ENCODE measurements at regions not wholly inside any gene's neighbourhood (a gene's known extent, or its start where the extent isn't known, plus 50 kb on each side); places are given as distances from the start of the nearest gene placed in this dataset.
A peak's percentile ranks its signal among the peaks of the same experiment; 100 is the strongest.

DNA sequence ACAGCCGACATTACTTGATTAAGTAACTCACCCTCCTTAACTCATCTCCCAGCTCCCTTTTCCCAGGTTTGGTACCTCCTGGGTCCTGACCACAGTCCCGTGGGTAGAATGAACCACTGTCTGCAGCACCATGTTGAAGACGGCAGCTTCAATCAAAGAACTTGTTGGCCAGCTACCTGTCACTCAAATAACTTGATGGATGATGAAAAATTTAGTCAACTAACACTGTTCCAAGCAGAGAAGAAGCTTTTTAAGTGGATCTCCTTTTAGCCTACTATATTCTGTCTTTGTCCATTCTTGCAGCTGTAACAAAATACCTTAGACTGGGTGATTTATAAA lies 138.4 kb upstream of the F3 start:
- no peak for TF ChIP-seq POLR2A (IDR thresholded peaks at IDR 0.05)
- TF ChIP-seq, protein P1, sequence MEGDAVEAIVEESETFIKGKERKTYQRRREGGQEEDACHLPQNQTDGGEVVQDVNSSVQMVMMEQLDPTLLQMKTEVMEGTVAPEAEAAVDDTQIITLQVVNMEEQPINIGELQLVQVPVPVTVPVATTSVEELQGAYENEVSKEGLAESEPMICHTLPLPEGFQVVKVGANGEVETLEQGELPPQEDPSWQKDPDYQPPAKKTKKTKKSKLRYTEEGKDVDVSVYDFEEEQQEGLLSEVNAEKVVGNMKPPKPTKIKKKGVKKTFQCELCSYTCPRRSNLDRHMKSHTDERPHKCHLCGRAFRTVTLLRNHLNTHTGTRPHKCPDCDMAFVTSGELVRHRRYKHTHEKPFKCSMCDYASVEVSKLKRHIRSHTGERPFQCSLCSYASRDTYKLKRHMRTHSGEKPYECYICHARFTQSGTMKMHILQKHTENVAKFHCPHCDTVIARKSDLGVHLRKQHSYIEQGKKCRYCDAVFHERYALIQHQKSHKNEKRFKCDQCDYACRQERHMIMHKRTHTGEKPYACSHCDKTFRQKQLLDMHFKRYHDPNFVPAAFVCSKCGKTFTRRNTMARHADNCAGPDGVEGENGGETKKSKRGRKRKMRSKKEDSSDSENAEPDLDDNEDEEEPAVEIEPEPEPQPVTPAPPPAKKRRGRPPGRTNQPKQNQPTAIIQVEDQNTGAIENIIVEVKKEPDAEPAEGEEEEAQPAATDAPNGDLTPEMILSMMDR (IDR thresholded peaks at IDR 0.05): no peak
- no peaks in the 10 kb centered on the region for H3K36me3 ChIP-seq
- DNase-seq: no peak
- peak overlapping the region in 1 of 3 donors; percentile 7 for H3K27ac ChIP-seq
- WGBS, 2 donors: 42 to 71% methylated on average over 3 of the region's 3 CpGs
- H3K4me1 ChIP-seq: peaks cover 14 to 15% of the 10 kb centered on the region in 2 donors
- no peaks in the 10 kb centered on the region for H3K9me3 ChIP-seq
- no peaks in the 10 kb centered on the region for H3K27me3 ChIP-seq
- intact Hi-C loops (cut with DNase I): no loop called here
- no peak overlapping the region for H3K4me3 ChIP-seq (replicated peaks in 1 of 3)

DNA sequence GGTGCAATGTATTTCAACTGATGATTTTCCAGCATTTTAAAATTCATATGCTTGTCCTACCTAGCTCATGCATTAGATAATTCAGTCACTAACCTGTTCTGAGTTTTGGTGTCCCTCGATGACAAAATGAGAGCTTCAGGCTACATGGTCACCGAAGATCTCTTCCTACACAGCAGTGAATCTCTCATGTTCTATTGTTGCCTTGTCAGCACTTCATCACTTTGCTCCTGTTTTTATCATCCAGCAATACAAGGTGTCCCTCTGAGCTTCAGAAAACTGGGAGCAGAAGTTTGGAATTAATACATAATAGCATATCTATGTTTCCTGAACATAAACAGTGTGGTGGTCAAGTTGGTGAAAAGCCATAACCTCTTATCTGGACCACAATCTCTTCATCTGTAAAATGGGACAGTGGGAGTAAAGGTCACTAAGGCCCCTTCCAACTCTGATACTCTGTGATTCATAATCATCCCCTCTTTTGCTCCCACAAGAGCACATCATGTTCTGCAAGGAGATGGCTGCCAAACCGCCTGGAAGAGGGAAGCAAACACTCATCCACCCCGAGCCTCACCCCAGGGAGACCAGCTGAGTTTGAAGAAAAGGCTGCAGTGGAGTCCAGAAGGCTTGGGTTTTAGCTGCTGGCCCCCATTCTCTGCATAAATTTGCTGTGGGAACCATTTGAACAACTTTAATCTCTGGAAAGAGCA lies 137.9 kb upstream of the F3 start:
- DNase-seq: peak; percentile 25 to 32
- Histone ChIP-seq H3K4me3 (replicated peaks in 1 of 3) (no peak overlapping the region), H3K4me1 (peaks cover 14 to 15% of the 10 kb centered on the region in 2 donors), H3K36me3 (no peaks in the 10 kb centered on the region), H3K9me3 (no peaks in the 10 kb centered on the region), H3K27ac (peak overlapping the region in 2 of 3 donors; percentile 7 to 41), H3K27me3 (no peaks in the 10 kb centered on the region)
- TF ChIP-seq POLR2A (IDR thresholded peaks at IDR 0.05): no peak
- TF ChIP-seq, protein P1 (IDR thresholded peaks at IDR 0.05): no peak
- intact Hi-C loops (cut with DNase I): no loop called here
- 77 to 85% methylated on average over 4 of the region's 4 CpGs for WGBS, 2 donors

- H3K4me3 ChIP-seq (replicated peaks in 1 of 3): no peak overlapping the region
- peaks cover 14 to 15% of the 10 kb centered on the region in 2 donors for H3K4me1 ChIP-seq
- H3K27ac ChIP-seq: peak overlapping the region in 1 of 3 donors; percentile 29
- WGBS, 2 donors: 77 to 83% methylated on average over 11 of the region's 11 CpGs
- H3K27me3 ChIP-seq: no peaks in the 10 kb centered on the region
- intact Hi-C loops (cut with DNase I): no loop called here
- TF ChIP-seq, protein P1 (IDR thresholded peaks at IDR 0.05): no peak
- TF ChIP-seq POLR2A (IDR thresholded peaks at IDR 0.05): no peak
- DNase-seq: no peak
- no peaks in the 10 kb centered on the region for H3K9me3 ChIP-seq
- no peaks in the 10 kb centered on the region for H3K36me3 ChIP-seq
Observed at GRCh38 chr1:94678202-94678848, 136.8 kb upstream of the F3 start.

DNA sequence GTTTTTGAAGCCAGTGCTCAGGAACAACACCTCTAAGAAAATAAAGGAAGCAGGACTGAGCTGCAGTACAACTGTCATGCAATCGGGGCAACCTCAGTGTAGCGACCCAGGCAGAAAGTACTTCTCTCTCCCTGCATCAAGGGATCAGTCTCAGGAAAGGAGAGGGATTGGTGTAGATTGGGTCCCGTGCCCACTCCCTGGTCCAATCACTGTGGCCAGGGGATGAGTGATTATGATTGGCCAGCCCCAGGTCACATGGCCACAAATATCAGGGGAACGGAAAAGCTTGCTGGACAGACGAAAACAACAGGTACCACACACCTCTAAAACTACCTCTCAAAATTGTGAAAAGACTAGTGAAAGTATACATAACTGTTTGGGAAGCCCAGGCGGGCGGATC lies 136.2 kb upstream of the F3 start:
- intact Hi-C loops (cut with DNase I): no loop called here
- TF ChIP-seq, protein P1 (IDR thresholded peaks at IDR 0.05): no peak
- no peak for TF ChIP-seq POLR2A (IDR thresholded peaks at IDR 0.05)
- Histone ChIP-seq H3K36me3 (no peaks in the 10 kb centered on the region), H3K27me3 (no peaks in the 10 kb centered on the region), H3K27ac (peak overlapping the region in 1 of 3 donors; percentile 29), H3K4me1 (peaks cover 14 to 15% of the 10 kb centered on the region in 2 donors), H3K9me3 (no peaks in the 10 kb centered on the region), H3K4me3 (replicated peaks in 1 of 3) (no peak overlapping the region)
- WGBS, 2 donors: 83 to 87% methylated on average over 7 of the region's 7 CpGs
- DNase-seq: no peak

DNA sequence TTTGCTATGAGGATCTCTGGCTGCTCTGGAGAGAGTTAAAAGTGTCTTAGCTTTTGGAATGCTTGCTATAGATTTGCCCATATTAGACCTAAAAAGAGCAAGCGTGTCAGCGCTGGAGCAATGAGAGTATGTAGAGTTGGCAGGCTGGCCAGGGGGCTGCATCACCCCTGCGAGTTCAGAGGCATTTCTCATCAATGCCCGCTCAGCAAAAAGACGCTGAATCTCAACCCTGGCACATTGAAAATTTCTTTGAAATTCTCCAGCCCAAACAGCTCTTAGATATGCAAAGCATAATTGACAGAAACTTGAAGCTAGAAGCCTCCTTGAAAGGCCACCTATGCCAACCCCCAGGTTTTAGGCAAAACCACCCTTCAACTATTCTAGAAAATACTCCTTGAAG lies 135.5 kb upstream of the F3 start:
- H3K4me3 ChIP-seq (replicated peaks in 1 of 3): no peak overlapping the region
- peak overlapping the region; percentile 41 to 72 (median 50) for H3K27ac ChIP-seq
- DNase-seq: no peak
- H3K9me3 ChIP-seq: no peaks in the 10 kb centered on the region
- no peak for TF ChIP-seq POLR2A (IDR thresholded peaks at IDR 0.05)
- TF ChIP-seq, protein P1 (IDR thresholded peaks at IDR 0.05): no peak
- H3K4me1 ChIP-seq: peaks cover 14 to 15% of the 10 kb centered on the region in 2 donors
- no peaks in the 10 kb centered on the region for H3K36me3 ChIP-seq
- WGBS, 2 donors: 60 to 61% methylated on average over 5 of the region's 5 CpGs
- intact Hi-C loops (cut with DNase I): no loop called here
- no peaks in the 10 kb centered on the region for H3K27me3 ChIP-seq

Measured in thyroid gland (tissue), 4 donors.